Pancreas (tissue), 10 donors: ENCODE measurements at regions not wholly inside any gene's neighbourhood (a gene's known extent, or its start where the extent isn't known, plus 50 kb on each side); places are given as distances from the start of the nearest gene placed in this dataset.
A peak's percentile ranks its signal among the peaks of the same experiment; 100 is the strongest.

Experiments
- ATAC-seq, 4 donors: fragments of 200-7000 bp; cut with Tn5 transposase; one replicate each; pipeline versions ENCODE4 v1.8.0 to v1.9.1; 2020; ENCODE audit warnings: mild to moderate bottlenecking in 4 of 4, moderate library complexity in 4 of 4
- DNase-seq, 6 donors: peaks; one replicate each; pipeline ENCODE4 v3.0.0-alpha.2; 2020
- FAIRE-seq: peaks from 2 replicates; lab custom pipeline; 2012; peaks lifted over from hg19 to GRCh38; lab: Jason Lieb, UNC
- H3K27ac ChIP-seq, 4 donors: fragments of 200-600 bp; sonication (generic); 1 replicate in 3 of 4; 2 replicates in 1 of 4; pipeline versions ENCODE4 v1.5.0 to v1.8.0; 2020
- H3K27me3 ChIP-seq, 4 donors: fragments of 200-600 bp; one replicate each; pipeline ENCODE4 v1.8.0; 2021
- H3K36me3 ChIP-seq, 3 donors: fragments of 200-600 bp; sonication (generic) in 1 of 3; one replicate each; pipeline versions ENCODE4 v1.5.0 to v1.8.0; 2020 to 2021
- H3K4me1 ChIP-seq, 3 donors: fragments of 200-600 bp; one replicate each; pipeline ENCODE4 v1.8.0; 2021
- H3K4me3 ChIP-seq, 4 donors: fragments of 200-600 bp; sonication (generic) in 2 of 4; one replicate each; pipeline versions ENCODE4 v1.5.0 to v1.8.0; 2020 to 2021
- H3K9me3 ChIP-seq, 4 donors: fragments of 200-600 bp; one replicate each; pipeline ENCODE4 v1.8.0; 2021
- WGBS, 2 donors: extraction: QIAGEN DNeasy Blood & Tissue Kit; methylation state at CpG; one replicate each; pipeline ENCODE4 v1.1.7; 2013; 5-methylcytosine and 5-hydroxymethylcytosine counted together
- intact Hi-C, 3 donors: fragments of 100-400 bp; cut with DNase I; formaldehyde crosslinking; loops; one replicate each; pipeline versions ENCODE4 v1.11.1 to v1.14.2; 2022
- TF ChIP-seq, protein P1 (sequence below), 4 donors: fragments of 200-600 bp; sonication (generic) in 3 of 4; IDR thresholded peaks; one replicate each; pipeline versions ENCODE4 v1.5.0 to v1.8.0; 2021; ENCODE audit warnings: antibody characterized with exemption in 4 of 4
- donor health status: healthy with polysubstance abuse.
- donor health status: DM: no; HTN: no; CAD: no; lungs with moderate emphysema.
- donor health status: DM: no; HTN: no; CAD: no.
- donor health status: control.
- donor health status: control.
- donor health status: Bipolar disorder and iron deficiency.
- donor health status: DM: yes; HTN: yes; CAD: no.
- donor health status: DM: no; HTN: no; CAD: no.
- donor health status: DM: no; HTN: no; CAD: no.
- donor health status: DM: yes; HTN: yes; CAD: no.

DNA sequence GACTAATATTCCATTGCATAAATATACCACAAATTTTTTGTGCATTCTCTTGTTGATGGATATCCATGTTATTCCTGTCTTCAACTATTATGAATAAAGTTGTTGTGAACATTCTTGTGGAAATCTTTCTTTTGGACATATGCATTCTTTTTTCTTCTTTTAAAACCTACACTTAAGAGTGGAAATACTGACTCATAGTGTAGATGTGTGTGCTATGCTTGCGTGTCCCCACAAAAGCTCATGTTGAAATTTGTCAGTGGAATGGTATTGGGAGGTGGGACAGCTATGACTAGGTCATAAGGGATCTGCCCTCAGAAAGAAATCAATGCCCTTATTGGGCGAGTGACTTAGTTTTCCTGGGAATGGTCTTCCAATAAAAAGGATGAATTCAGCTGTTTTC lies 203.6 kb upstream of the PRSS58 start:
- DNase-seq (no peak), FAIRE-seq (no peak), ATAC-seq (peak in 1 of 4 donors; percentile 11)
- intact Hi-C loops = no loop called here
- TF ChIP-seq, protein P1, sequence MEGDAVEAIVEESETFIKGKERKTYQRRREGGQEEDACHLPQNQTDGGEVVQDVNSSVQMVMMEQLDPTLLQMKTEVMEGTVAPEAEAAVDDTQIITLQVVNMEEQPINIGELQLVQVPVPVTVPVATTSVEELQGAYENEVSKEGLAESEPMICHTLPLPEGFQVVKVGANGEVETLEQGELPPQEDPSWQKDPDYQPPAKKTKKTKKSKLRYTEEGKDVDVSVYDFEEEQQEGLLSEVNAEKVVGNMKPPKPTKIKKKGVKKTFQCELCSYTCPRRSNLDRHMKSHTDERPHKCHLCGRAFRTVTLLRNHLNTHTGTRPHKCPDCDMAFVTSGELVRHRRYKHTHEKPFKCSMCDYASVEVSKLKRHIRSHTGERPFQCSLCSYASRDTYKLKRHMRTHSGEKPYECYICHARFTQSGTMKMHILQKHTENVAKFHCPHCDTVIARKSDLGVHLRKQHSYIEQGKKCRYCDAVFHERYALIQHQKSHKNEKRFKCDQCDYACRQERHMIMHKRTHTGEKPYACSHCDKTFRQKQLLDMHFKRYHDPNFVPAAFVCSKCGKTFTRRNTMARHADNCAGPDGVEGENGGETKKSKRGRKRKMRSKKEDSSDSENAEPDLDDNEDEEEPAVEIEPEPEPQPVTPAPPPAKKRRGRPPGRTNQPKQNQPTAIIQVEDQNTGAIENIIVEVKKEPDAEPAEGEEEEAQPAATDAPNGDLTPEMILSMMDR (IDR thresholded peaks at IDR 0.05) = no peak
- Histone ChIP-seq H3K4me3 (no peak overlapping the region), H3K27ac (no peak overlapping the region), H3K9me3 (no peaks in the 10 kb centered on the region), H3K27me3 (no peaks in the 10 kb centered on the region), H3K36me3 (no peaks in the 10 kb centered on the region), H3K4me1 (no peaks in the 10 kb centered on the region)
- WGBS, 2 donors = 86 to 91% methylated on average over 2 of the region's 2 CpGs

DNA sequence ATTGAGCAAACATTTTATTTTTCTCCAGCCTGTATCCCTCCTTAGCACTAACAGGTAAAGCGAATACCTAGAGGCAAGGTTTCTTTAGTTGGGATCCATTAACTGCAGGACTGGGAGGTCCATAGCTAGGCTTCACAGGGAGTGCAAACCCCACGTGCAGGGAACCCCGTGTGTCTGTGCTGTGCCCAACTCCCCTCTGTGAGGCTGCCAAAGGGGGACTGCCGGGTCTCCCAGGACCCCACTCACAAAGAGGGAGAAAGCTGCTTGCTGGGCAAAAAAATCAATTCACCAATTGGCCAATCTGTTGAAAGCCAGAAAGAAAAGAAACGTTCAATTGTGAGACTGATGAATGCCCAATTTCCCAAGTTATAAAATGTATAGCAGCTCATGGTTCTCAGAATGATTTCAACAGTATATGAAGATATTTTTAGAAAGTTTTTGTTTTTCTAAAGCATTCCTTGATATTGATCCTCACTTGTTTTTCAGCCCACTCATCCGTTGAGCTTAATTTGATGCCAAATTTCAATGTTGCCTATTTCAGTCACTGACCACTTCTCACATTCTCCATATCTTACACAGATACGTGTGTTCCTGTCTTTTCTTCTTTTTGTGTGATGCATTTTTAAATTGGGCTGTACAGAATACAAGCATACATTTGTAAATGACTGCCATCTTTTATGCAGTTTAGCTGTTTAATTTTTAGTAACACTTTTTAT lies 202.7 kb upstream of the PRSS58 start:
- Histone ChIP-seq H3K4me3 (no peak overlapping the region), H3K27me3 (no peaks in the 10 kb centered on the region), H3K4me1 (no peaks in the 10 kb centered on the region), H3K27ac (no peak overlapping the region), H3K9me3 (no peaks in the 10 kb centered on the region), H3K36me3 (no peaks in the 10 kb centered on the region)
- TF ChIP-seq, protein P1 (IDR thresholded peaks at IDR 0.05) = no peak
- FAIRE-seq (no peak), DNase-seq (no peak), ATAC-seq (peak in 3 of 4 donors; percentile 16 to 27 (median 18))
- intact Hi-C loops = no loop called here
- 54 to 56% methylated on average over 7 of the region's 7 CpGs for WGBS, 2 donors

DNA sequence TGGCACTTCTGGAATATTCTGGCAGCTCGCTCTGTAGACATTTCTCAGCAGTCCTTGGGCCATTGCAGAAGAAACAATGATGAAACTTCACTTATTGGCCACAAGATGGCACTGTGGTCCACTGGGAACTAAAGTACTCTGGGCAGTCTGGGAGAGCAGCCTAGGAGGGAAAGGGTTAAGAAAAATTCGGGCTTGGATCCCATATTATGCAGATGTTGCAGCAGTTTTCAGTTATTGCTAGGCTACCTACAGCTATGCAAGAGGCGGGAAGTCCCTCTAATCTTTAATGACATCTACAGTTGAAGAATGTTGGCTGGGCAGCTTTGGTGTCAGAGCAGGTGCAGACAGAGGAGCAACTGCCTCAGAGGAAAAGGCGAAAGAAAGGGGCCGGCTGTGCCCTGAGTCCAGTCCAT lies 201.7 kb upstream of the PRSS58 start:
- TF ChIP-seq, protein P1 (IDR thresholded peaks at IDR 0.05) = peak; percentile 40 to 82 (median 66)
- DNase-seq (peak in 2 of 6 donors; percentile 20 to 22), ATAC-seq (peak; percentile 75 to 89 (median 84)), FAIRE-seq (no peak)
- Histone ChIP-seq H3K27me3 (no peaks in the 10 kb centered on the region), H3K9me3 (no peaks in the 10 kb centered on the region), H3K4me3 (no peak overlapping the region), H3K27ac (no peak overlapping the region), H3K4me1 (no peaks in the 10 kb centered on the region), H3K36me3 (no peaks in the 10 kb centered on the region)
- WGBS, 2 donors = 30 to 34% methylated on average over 5 of the region's 5 CpGs
- intact Hi-C loops = no loop called here

DNA sequence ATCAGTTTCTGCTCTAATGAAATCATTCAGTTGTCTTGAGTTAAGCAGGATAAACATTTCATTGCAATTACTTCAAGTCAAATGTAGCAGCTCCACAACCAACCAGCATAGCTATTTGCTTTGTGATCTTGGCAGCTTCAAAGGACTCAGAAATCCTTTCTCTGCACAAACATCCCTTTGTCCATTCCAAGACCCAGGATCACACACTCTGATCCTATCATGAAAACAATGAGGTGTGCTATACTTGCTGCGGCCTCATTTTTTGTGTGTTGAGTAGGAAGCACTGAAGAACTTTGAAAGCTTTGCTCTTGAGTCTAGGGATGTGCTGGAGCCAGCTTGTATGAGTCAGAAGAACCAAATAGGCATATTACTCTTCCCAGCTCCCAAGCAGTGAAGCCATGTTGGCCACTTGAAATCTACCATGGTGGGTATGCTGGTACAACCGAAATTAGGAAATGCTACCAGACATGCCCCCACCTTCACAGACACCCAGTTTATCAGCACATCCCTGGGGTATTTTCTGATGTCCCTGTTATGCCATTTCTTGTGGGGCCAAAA lies 199.4 kb upstream of the PRSS58 start:
- Histone ChIP-seq H3K4me3 (no peak overlapping the region), H3K9me3 (no peaks in the 10 kb centered on the region), H3K27ac (no peak overlapping the region), H3K36me3 (no peaks in the 10 kb centered on the region), H3K4me1 (no peaks in the 10 kb centered on the region), H3K27me3 (no peaks in the 10 kb centered on the region)
- intact Hi-C loops = no loop called here
- WGBS, 2 donors = 85 to 89% methylated on average over 2 of the region's 2 CpGs
- TF ChIP-seq, protein P1 (IDR thresholded peaks at IDR 0.05) = no peak
- DNase-seq (no peak), ATAC-seq (no peak), FAIRE-seq (no peak)

DNA sequence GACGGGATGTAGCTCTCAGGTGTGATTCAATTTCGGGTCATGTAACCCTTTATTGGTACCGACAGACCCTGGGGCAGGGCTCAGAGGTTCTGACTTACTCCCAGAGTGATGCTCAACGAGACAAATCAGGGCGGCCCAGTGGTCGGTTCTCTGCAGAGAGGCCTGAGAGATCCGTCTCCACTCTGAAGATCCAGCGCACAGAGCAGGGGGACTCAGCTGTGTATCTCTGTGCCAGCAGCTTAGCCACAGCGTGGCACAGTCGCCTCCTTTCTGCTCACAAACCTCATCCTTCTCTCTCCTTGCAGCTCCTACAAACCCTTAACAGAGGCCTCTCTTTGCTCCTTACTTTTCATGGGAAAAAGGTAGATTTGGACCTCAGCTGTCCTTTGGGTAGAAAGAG lies 197.5 kb upstream of the PRSS58 start:
- no peak for ATAC-seq
- no peaks in the 10 kb centered on the region for H3K4me1 ChIP-seq
- TF ChIP-seq, protein P1 (IDR thresholded peaks at IDR 0.05) = no peak
- DNase-seq = no peak
- intact Hi-C loops = no loop called here
- H3K36me3 ChIP-seq = no peaks in the 10 kb centered on the region
- H3K27ac ChIP-seq = no peak overlapping the region
- 90 to 92% methylated on average over 10 of the region's 10 CpGs for WGBS, 2 donors
- FAIRE-seq = no peak
- no peaks in the 10 kb centered on the region for H3K27me3 ChIP-seq
- H3K4me3 ChIP-seq = no peak overlapping the region
- H3K9me3 ChIP-seq = no peaks in the 10 kb centered on the region
